GM13977 (cell line): ENCODE measurements at regions not wholly inside any gene's neighbourhood (a gene's known extent, or its start where the extent isn't known, plus 50 kb on each side); places are given as distances from the start of the nearest gene placed in this dataset.

ENCODE experiments used
- DNase-seq: peaks from one replicate; pipeline ENCODE4 v3.0.0; 2012; ENCODE audit warnings: low spot score
- CTCF ChIP-seq: IDR thresholded peaks from 2 replicates; pipeline ENCODE4 v1.5.1; 2012; ENCODE audit warnings: mild to moderate bottlenecking, control low read depth; ENCODE audit not compliant: insufficient read depth; ENCODE audit errors: extremely low read depth, missing control alignments
- in situ Hi-C: fragments of 300-500 bp; cut with MboI; formaldehyde crosslinking; loops from one replicate; pipeline ENCODE4 v1.12.0; 2022; ENCODE audit warnings: low sequenced_read_pairs, low pct_unique_long_range_greater_than_20kb, mixed read lengths, inconsistent platforms; ENCODE audit not compliant: unreplicated experiment

GRCh38 chr18:28690836-28691495 is 514.0 kb upstream of the CDH2 start:
- TF ChIP-seq CTCF = no peak
- in situ Hi-C loops = no loop called here
- DNase-seq = no peak

- DNase-seq = no peak
- in situ Hi-C loops = no loop called here
- no peak for TF ChIP-seq CTCF
These were observed 513.2 kb upstream of the CDH2 start for GRCh38 chr18:28690100-28690499.

- in situ Hi-C loops = no loop called here
- TF ChIP-seq CTCF = no peak
- no peak for DNase-seq
These were observed 512.7 kb upstream of the CDH2 start for GRCh38 chr18:28689588-28689987.

- DNase-seq = no peak
- no peak for TF ChIP-seq CTCF
- in situ Hi-C loops = no loop called here
These were observed 507.9 kb upstream of the CDH2 start for GRCh38 chr18:28684746-28685355.

GRCh38 chr18:28682912-28683311 is 506.0 kb upstream of the CDH2 start:
- TF ChIP-seq CTCF = no peak
- in situ Hi-C loops = no loop called here
- no peak for DNase-seq

GRCh38 chr18:28669165-28669564 is 492.2 kb upstream of the CDH2 start:
- TF ChIP-seq CTCF = no peak
- in situ Hi-C loops = no loop called here
- no peak for DNase-seq

GRCh38 chr18:28666216-28666615 is 489.3 kb upstream of the CDH2 start:
- in situ Hi-C loops = no loop called here
- DNase-seq = no peak
- no peak for TF ChIP-seq CTCF
